Liver (tissue), 8 donors: ENCODE measurements at regions not wholly inside any gene's neighbourhood (a gene's known extent, or its start where the extent isn't known, plus 50 kb on each side); places are given as distances from the start of the nearest gene placed in this dataset.

ENCODE experiments used
- DNase-seq: peaks from one replicate; pipeline ENCODE4 v3.0.0-alpha.2; 2017; ENCODE audit warnings: low spot score
- H3K27ac ChIP-seq, 2 donors: one replicate each; pipeline ENCODE4 v1.7.0; 2013; ENCODE audit warnings: inconsistent platforms in 2 of 2, low read length in 2 of 2, control low read depth in 1 of 2, low read depth in 1 of 2, mild to moderate bottlenecking in 1 of 2
- H3K27me3 ChIP-seq, 4 donors: one replicate each; pipeline versions ENCODE4 v1.6.1 to v1.7.0; 2013; ENCODE audit warnings: low read length in 3 of 4, inconsistent platforms in 1 of 4, mild to moderate bottlenecking in 1 of 4, moderate library complexity in 1 of 4; ENCODE audit not compliant: control insufficient read depth in 4 of 4, insufficient read depth in 4 of 4
- H3K36me3 ChIP-seq, 4 donors: one replicate each; pipeline versions ENCODE4 v1.6.1 to v1.7.0; 2013; ENCODE audit warnings: low read length in 3 of 4, mild to moderate bottlenecking in 3 of 4, low read depth in 1 of 4, moderate library complexity in 1 of 4; ENCODE audit not compliant: control insufficient read depth in 4 of 4, insufficient read depth in 3 of 4
- H3K4me1 ChIP-seq, 4 donors: one replicate each; pipeline versions ENCODE4 v1.6.1 to v1.7.0; 2013; ENCODE audit warnings: low read length in 3 of 4, mild to moderate bottlenecking in 3 of 4, moderate library complexity in 1 of 4; ENCODE audit not compliant: control insufficient read depth in 4 of 4, insufficient read depth in 4 of 4
- H3K4me3 ChIP-seq, 3 donors: one replicate each; pipeline versions ENCODE4 v1.6.1 to v1.7.0; 2013; ENCODE audit warnings: low read length in 3 of 3, control low read depth in 1 of 3, low read depth in 1 of 3, mild to moderate bottlenecking in 1 of 3
- H3K9ac ChIP-seq, 2 donors: one replicate each; pipeline ENCODE4 v1.7.0; 2013; ENCODE audit warnings: low read length in 2 of 2, mild to moderate bottlenecking in 2 of 2, moderate library complexity in 2 of 2, control low read depth in 1 of 2, low read depth in 1 of 2
- H3K9me3 ChIP-seq, 4 donors: one replicate each; pipeline versions ENCODE4 v1.6.1 to v1.7.0; 2013; ENCODE audit warnings: low read length in 3 of 4; ENCODE audit not compliant: control insufficient read depth in 4 of 4
- ATF3 ChIP-seq: IDR thresholded peaks from 2 replicates; pipeline ENCODE4 v1.6.1; 2016; ENCODE audit warnings: antibody characterized with exemption
- CTCF ChIP-seq: fragments of 150-350 bp; IDR thresholded peaks from 2 replicates; pipeline ENCODE4 v1.5.1; 2017; ENCODE audit warnings: improper control_type of control experiment, low read depth, low read length; ENCODE audit not compliant: missing input control
- EGR1 ChIP-seq, 2 donors: IDR thresholded peaks; 2 replicates each; pipeline ENCODE4 v1.6.1; 2016 to 2018; ENCODE audit warnings: antibody characterized with exemption in 2 of 2, low read depth in 2 of 2
- FOXA1 ChIP-seq: IDR thresholded peaks from 2 replicates; pipeline ENCODE4 v1.6.1; 2016; ENCODE audit warnings: antibody characterized with exemption
- FOXA2 ChIP-seq: IDR thresholded peaks from 2 replicates; pipeline ENCODE4 v1.6.1; 2016; ENCODE audit warnings: antibody characterized with exemption
- GABPA ChIP-seq, 2 donors: IDR thresholded peaks in 1 of 2; conservative IDR thresholded peaks in 1 of 2; 2 replicates each; pipeline ENCODE4 v1.6.1; 2016; ENCODE audit warnings: antibody characterized with exemption in 2 of 2, mild to moderate bottlenecking in 1 of 2, moderate library complexity in 1 of 2
- HNF4G ChIP-seq: IDR thresholded peaks from 2 replicates; pipeline ENCODE4 v1.6.1; 2016; ENCODE audit warnings: antibody characterized with exemption
- JUND ChIP-seq, 2 donors: IDR thresholded peaks; 2 replicates each; pipeline ENCODE4 v1.6.1; 2016; ENCODE audit warnings: antibody characterized with exemption in 2 of 2
- MAX ChIP-seq: IDR thresholded peaks from 2 replicates; pipeline ENCODE4 v1.6.1; 2016; ENCODE audit warnings: antibody characterized with exemption
- NR2F2 ChIP-seq: IDR thresholded peaks from 2 replicates; pipeline ENCODE4 v1.6.1; 2016; ENCODE audit warnings: antibody characterized with exemption
- RAD21 ChIP-seq, 2 donors: IDR thresholded peaks; 2 replicates each; pipeline ENCODE4 v1.6.1; 2016; ENCODE audit warnings: antibody characterized with exemption in 2 of 2, mild to moderate bottlenecking in 2 of 2
- REST ChIP-seq: IDR thresholded peaks from 2 replicates; pipeline ENCODE4 v1.6.1; 2016; ENCODE audit warnings: antibody characterized with exemption, mild to moderate bottlenecking
- RXRA ChIP-seq, 2 donors: IDR thresholded peaks; 2 replicates each; pipeline ENCODE4 v1.6.1; 2017 to 2018; ENCODE audit warnings: antibody characterized with exemption in 2 of 2, mild to moderate bottlenecking in 1 of 2
- SP1 ChIP-seq: IDR thresholded peaks from 2 replicates; pipeline ENCODE4 v1.6.1; 2018; ENCODE audit warnings: antibody characterized with exemption, mild to moderate bottlenecking
- TAF1 ChIP-seq: conservative IDR thresholded peaks from 2 replicates; pipeline ENCODE4 v1.6.1; 2016; ENCODE audit warnings: antibody characterized with exemption, mild to moderate bottlenecking
- YY1 ChIP-seq: IDR thresholded peaks from 2 replicates; pipeline ENCODE4 v1.6.1; 2016; ENCODE audit warnings: antibody characterized with exemption, mild to moderate bottlenecking
- ZBTB33 ChIP-seq: IDR thresholded peaks from 2 replicates; pipeline ENCODE4 v1.6.1; 2016; ENCODE audit warnings: antibody characterized with exemption
- WGBS: extraction: QIAGEN DNeasy Blood & Tissue Kit; methylation state at CpG from one replicate; pipeline ENCODE4 v1.1.7; 2013; 5-methylcytosine and 5-hydroxymethylcytosine counted together
- donor health status: healthy.
- donor health status: healthy.
- donor health status: healthy.
- donor health status: healthy.
- donor health status: healthy.

GRCh38 chr4:136709897-136710296, 822.4 kb downstream of the PCDH18 start:
- no peak overlapping the region for H3K9ac ChIP-seq
- DNase-seq: no peak
- H3K4me1 ChIP-seq: no peaks in the 10 kb centered on the region
- 67% methylated on average over 1 of the region's 1 CpG for WGBS
- H3K36me3 ChIP-seq: no peaks in the 10 kb centered on the region
- TF ChIP-seq GABPA (IDR thresholded peaks at IDR 0.05 in 1 of 2, conservative IDR thresholded peaks at IDR 0.05 in 1 of 2) (no peak), ATF3 (no peak), EGR1 (IDR thresholded peaks at IDR 0.05; ENCODE audit: low read depth in 2 of 2) (no peak), NR2F2 (no peak), JUND (IDR thresholded peaks at IDR 0.05) (no peak), SP1 (no peak), TAF1 (no peak), FOXA2 (no peak), RXRA (IDR thresholded peaks at IDR 0.05) (no peak), RAD21 (IDR thresholded peaks at IDR 0.05) (no peak), MAX (no peak), CTCF (no peak), YY1 (no peak), HNF4G (no peak), FOXA1 (no peak), ZBTB33 (no peak), REST (no peak)
- H3K27ac ChIP-seq: no peak overlapping the region
- H3K9me3 ChIP-seq: no peaks in the 10 kb centered on the region
- no peaks in the 10 kb centered on the region for H3K27me3 ChIP-seq
- H3K4me3 ChIP-seq: no peak overlapping the region

- Histone ChIP-seq H3K9me3 (no peaks in the 10 kb centered on the region), H3K27ac (no peak overlapping the region), H3K4me3 (no peak overlapping the region), H3K4me1 (no peaks in the 10 kb centered on the region), H3K36me3 (no peaks in the 10 kb centered on the region), H3K27me3 (no peaks in the 10 kb centered on the region), H3K9ac (no peak overlapping the region)
- 78% methylated on average over 7 of the region's 7 CpGs for WGBS
- TF ChIP-seq TAF1 (no peak), RAD21 (IDR thresholded peaks at IDR 0.05) (no peak), ZBTB33 (no peak), GABPA (IDR thresholded peaks at IDR 0.05 in 1 of 2, conservative IDR thresholded peaks at IDR 0.05 in 1 of 2) (no peak)
- DNase-seq: no peak
These were observed 825.4 kb downstream of the PCDH18 start for GRCh38 chr4:136706942-136707341.
